Activated CD4-positive, CD25-positive, alpha-beta regulatory T cell treated with anti-CD3 and anti-CD28 coated beads, Interleukin-2, amount 50 U/mL, for 24 hours (primary cell): ENCODE measurements at regions not wholly inside any gene's neighbourhood (a gene's known extent, or its start where the extent isn't known, plus 50 kb on each side); places are given as distances from the start of the nearest gene placed in this dataset.
"Not testable (repeated sequence)": the region's sequence is repeated elsewhere in the genome, so short reads cannot be mapped to it uniquely, and the experiment has no call there.

Source experiments
- ATAC-seq, 2 donors: fragments of 150-1000 bp; cut with Tn5 transposase; one replicate each; pipeline ENCODE4 v1.10.0; 2021; ENCODE audit warnings: mild to moderate bottlenecking in 1 of 2, moderate library complexity in 1 of 2

DNA sequence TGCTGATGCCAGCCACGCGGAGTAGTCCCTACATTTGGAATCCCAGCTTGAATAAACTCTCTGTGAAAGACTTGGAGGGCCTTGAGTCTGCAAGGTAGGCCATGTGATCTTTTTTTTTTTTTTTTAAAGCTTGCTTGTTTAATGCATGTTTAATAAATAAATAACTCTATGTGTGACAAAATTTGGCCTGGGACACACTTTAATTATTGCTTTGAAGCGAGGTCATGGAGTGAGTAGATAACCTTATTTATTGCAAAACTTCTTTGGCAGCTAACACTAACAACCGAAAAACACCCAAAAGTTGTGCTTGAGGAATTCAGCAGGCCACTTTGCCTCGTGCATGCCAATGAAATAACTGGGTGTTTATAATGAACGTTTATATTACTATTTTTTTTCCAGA lies 382.2 kb downstream of the FLRT2 start:
- ATAC-seq = no peak

DNA sequence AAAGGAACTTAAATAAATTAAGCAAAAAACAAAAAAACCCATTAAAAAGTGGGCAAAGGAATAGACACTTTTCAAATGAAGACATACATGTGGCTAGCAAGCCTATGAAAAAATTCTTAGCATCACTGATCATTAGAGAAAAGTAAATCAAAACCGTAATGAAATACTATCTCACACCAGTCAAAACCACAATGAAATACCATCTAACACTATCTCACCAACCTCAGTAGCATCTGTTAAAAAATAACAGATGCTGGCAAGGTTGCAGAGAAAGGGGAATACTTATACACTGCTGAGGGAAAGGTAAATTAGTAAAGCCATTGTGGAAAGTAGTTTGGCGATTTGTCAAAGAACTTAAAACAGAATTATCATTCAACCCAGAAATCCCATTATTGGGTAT lies 381.1 kb downstream of the FLRT2 start:
- no peak for ATAC-seq

DNA sequence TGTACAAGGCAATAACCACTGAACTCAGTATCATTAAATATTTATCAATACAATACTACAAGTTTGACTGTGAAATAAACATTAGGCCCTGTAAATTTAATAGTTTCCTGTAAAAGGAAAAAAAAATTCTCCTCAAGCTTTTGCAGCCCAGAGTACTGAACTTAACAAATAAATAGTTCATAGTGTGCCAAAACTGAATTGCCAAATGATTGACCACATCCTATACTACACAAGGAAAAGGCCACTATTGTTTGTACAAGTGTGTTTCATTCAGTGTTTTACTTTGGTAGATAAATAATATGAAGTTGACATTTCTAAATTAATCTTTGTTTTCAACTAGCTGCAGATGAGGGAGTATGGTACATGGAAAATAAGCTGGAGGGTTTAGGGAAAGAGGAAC lies 379.6 kb downstream of the FLRT2 start:
- ATAC-seq = no peak

DNA sequence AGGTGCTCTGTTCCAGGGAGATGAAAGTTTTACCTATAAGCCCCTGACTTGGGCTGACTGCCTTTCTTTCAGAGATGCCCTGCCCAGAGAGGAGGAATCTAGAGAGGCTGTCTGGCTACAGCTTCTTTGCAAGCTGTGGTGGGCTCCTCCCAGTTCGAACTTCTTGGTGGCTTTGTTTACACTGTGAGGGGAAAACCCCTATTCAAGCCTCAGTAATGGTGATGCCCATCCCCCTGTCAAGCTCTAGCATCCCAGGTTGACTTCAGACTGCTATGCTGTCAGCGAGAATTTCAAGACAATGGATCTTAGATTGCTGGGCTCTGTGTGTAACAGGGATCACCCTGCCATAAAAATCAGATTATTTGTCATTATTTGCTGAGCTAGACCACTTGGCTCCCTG lies 377.6 kb downstream of the FLRT2 start:
- no peak for ATAC-seq

DNA sequence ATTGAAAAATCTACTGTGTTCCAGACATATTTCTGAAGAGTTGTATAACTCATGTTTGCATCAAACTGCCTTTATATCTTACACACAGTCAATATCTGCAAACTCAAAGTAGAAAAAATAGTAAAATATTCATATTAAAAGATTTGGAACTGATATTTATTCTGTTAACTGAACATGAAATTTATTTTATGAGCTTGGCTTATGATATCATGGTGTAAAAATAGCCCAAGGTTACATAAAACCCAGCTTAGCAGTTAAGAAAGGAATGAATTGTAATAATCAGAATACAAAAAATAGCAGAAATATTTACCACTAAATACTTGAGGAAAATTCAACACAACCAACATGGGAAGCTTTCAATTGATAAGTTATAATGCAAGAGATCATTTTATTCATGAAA lies 367.9 kb downstream of the FLRT2 start:
- ATAC-seq = no peak

DNA sequence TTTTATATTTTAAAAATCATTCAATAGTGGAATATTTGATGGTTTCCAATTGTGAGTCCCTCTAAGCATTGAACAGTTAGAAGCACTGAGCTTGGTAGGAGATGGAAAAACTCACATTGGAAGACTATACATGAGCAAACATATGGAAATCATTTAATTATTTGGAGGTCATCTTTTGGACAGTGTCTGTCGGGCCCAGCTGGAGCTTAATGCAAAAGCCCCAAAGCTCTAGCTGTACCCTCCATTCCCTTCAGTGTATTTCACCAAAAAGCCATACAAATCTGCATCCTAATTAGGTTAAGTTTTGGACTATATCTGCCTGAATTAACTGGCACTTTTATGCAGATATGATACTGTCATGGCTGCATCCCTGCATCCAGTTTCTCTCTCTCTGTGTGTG lies 365.7 kb downstream of the FLRT2 start:
- no peak for ATAC-seq

DNA sequence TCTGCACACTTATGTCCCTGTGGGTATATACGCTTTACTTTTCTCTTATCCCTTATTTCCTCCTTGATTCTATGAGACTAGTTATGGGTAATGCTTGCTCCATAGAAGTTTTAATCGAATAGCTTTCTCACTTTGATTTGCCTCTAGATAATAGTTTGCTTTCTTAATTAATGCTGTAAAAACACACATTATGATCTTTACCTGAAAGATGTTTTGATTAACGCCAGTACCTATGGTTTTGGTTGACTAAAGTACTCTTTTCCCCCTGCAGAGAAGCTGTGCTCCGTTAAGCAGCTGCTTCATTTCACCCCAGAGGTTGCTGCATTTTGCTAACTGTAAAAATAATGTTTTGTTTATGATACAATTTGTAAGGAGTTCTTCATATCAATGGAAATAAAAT lies 362.3 kb downstream of the FLRT2 start:
- no peak for ATAC-seq

DNA sequence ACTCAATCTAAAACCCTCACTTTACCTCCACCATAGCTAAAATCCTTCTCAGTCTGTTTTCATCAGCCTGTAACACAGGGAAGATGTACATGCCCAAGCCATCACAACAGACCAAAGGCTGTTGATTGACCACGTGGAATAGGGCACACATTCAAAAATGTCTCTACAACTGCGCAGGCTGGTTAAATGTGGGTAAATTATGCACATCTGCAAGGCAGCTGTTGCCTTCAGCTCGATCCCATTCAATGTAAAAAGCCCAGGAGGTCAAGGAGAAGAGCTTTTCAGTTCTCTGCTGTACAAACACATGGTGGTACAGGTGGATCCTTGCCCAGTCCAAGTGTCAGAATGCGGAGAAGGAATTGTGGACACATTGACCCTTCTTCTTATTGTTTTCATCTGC lies 354.0 kb downstream of the FLRT2 start:
- ATAC-seq = no peak

DNA sequence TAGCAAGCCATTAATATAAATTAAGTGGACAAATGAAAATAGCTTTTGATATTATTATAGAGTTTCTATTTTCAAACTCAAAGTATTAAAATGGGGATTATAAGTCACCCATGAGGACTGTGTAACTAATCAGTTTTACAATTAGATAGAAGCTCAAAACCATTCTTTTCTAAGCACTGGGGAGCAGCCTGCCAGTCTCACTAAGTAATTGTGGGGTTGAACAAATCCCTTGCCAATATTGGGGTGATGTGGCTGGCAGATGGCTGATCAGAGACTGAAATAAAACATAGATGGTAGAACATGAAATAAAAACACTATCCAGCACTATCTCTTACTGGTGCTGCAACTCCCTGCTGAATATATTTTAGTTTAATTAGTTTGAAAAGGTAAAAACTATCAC lies 353.2 kb downstream of the FLRT2 start:
- no peak for ATAC-seq

DNA sequence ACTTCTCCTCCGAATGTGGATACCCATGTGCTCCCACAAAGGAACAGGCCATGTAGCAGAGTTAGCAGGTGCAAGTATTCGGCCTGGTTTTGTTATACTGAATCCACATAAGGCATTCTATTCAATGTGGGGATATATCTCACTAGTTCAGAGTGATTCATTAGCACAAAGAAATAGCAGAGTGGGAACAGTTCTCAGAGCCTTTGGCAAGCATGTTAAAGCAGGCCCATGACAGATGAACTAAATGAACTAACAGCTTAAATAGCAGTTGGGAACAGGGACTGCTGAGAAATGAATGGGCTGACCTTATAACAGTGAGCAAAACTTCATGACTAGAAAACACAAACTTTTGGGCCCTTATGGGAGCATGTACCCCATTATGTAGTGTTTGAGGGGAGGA lies 352.0 kb downstream of the FLRT2 start:
- no peak for ATAC-seq

DNA sequence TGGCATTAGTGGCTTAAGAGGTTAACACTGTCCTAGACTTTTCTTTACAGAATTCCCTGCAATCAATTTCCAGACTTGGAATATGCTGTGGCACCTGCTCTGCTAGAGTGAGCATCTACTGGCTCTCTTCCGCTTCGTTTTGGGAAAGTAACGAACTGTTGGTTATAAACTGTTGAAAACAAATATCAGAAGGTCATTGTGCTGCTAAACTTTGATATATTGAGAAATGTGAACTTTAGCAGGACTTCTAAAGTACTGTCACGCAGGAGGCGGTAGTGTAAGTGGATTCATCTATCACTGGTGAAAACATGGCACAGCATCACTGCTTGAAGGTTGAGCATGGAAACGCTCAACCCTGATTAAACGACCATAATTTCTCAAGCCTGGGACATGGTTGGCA lies 348.9 kb downstream of the FLRT2 start:
- no peak for ATAC-seq

DNA sequence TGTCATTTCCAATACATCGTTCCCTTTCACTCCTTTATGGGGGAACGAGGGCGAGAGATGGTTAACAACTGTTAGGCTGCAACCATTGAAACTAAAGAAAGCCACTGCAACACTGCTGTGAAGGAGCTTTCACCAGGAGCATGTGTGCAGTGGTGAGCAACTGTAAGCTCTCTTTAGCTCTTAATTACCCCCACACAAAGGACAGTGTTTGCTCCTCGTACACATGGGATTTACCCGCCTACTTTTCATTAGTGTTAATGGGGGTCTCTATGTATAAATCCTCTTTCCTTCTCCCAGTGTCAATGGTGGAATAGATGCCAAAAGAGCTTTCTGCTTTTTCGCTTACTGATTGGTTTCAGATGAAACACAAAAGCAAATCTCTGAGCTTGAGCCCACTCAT lies 343.1 kb downstream of the FLRT2 start:
- ATAC-seq = no peak

DNA sequence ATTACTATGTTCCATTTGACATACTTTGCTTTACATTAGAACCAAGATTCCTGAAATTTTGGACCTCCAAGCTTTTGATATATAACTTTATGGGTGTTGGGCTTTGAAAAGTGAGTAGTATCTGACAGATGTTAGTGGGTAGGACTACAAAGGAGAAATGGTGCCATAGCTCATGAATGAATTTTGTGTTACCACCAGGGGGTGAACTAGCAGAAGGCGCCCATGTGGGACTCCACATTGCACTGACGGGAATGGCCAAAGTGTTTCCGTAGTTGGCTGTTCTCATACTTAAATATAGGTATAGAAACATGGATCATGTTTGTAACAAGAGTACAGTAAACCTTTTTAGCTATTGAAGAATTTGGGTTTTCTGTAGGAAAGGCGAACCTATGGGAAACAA lies 337.5 kb downstream of the FLRT2 start:
- no peak for ATAC-seq

DNA sequence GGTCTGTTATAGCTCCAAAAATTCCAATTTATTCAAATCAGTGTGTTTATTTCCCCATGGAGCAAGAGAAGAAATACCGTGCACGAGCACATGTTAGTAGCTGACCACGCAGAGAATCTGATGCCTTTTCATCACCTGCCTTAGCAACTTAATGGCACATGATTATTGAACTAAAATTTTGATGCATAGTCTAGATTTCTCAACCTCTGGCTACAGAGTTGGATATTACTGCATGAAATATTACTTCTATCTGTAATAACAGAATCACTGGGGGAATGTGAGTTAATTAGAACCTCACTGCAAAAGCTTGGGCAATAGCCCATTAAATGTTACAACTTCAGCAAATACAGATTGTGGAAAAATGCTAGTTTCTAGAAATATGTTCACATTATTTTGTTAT lies 335.8 kb downstream of the FLRT2 start:
- ATAC-seq = no peak

DNA sequence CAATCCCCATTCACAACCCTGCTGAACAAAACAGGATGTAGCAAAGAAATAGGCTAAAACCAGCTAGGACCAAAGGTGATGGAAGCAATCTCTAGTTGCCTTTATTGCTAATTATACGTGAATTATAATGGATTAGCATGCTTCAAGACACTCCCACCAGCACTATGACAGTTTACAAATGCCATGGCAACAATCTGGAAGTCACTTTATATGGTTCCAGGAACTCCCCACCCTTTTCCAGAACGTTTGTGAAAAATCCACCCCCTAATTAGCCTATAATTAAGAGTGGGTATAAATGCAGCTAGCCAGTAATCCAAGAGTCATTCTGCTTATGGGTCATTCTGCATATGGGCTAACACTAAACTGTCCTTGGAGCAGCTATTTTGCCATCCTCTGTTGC lies 328.7 kb downstream of the FLRT2 start:
- no peak for ATAC-seq

DNA sequence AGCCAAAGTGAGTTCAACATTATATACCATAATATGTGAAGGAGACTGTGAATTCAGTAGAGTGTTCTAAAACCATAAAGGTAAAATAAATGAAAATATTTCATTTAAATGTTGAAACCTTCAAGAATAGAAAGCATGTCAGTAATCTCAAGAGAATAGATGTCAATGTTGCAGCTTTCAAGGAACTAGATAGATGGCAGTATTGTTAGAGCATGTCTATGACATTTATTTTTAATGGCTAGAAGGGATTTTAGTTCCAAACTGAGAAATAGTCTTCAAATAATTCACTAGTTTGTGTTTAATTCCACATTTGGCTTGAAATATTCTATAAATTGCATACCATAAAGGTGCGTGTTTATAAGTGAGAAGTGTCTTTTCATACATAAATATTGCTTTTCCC lies 326.5 kb downstream of the FLRT2 start:
- no peak for ATAC-seq

DNA sequence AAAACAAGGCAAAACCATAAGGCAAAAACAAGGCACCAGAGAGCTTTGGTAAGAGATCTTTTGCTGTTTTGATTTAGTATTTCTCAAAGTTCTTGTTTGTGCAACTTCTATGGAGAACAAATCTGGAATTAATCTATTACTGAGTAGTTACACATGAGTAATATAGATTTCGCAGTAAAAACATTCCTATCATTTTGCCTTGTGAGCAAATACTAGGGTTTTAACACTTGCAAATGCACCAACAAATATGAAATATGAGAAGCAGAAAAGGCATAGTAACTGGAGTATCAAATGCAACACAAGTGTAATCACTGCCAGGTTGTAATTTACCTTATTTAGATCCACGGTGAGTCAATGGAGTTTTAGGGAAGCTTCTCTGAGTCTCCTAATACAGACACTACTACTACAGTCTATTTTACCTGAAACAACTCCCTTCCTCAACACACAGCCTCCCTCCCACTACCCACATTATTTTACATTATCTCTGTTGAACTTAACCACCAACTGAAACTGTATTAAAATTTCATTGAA lies 324.1 kb downstream of the FLRT2 start:
- ATAC-seq = no peak

DNA sequence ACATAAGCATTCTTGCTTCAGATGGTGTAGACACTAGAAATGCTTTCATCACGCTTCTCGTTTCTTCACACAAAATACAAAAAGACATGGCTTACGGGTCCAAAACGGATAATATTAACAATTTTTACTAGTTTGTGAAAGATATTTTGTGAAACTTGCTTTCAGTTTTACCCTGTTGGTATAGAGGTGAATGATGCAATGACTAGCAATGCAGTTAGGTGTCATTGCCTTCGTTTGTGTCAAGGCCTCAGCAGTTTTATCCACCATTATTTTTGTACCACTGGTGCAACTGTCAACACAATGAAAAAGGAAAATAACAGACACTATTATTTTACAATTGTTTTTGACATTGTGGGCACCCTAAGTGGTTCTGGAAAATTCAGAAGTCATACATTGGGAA lies 323.0 kb downstream of the FLRT2 start:
- ATAC-seq = no peak

DNA sequence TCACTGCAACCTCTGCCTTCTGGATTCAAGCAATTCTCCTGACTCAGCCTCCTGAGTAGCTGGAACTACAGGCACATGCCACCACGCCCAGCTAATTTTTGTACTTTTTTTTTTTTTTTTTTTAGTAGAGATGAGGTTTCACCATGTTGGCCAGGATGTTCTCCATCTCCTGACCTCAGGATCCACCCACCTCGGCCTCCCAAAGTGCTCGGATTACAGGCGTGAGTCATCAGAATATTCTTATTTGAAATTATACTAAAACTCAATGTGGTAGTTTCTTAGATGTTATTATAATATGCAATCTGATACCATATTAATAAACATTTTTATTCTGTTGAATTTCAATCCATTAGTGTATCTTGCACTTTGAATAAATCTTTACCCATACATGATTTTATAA lies 322.2 kb downstream of the FLRT2 start:
- ATAC-seq = not testable (repeated sequence)

DNA sequence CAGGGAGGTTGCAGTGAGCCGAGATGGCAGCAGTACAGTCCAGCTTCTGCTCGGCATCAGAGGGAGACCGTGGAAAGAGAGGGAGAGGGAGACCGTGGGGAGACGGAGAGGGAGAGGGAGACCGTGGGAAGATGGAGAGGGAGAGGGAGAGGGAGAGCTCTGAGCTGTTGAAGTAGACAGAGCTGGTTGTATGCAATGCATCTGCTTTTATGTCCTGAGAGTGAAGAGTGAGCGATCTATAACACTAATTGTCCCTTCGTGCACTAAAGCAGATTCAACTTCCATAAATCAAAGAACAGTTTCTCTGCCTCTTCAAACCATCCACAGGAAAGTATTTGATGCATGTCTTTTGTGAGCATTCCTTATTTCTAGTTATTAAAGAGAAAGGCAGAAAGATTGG lies 300.6 kb downstream of the FLRT2 start:
- ATAC-seq = not testable (repeated sequence)

DNA sequence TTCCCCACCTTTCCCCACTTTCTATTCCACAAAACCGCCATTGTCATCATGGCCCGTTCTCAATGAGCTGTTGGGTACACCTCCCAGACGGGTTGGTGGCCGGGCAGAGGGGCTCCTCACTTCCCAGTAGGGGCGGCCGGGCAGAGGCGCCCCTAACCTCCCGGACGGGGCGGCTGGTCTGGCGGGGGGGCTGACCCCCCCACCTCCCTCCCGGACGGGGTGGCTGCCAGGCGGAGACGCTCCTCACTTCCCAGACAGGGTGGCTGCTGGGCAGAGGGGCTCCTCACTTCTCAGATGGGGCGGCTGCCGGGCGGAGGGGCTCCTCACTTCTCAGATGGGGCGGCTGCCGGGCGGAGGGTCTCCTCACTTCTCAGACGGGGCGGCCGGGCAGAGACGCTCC lies 299.7 kb downstream of the FLRT2 start:
- not testable (repeated sequence) for ATAC-seq

DNA sequence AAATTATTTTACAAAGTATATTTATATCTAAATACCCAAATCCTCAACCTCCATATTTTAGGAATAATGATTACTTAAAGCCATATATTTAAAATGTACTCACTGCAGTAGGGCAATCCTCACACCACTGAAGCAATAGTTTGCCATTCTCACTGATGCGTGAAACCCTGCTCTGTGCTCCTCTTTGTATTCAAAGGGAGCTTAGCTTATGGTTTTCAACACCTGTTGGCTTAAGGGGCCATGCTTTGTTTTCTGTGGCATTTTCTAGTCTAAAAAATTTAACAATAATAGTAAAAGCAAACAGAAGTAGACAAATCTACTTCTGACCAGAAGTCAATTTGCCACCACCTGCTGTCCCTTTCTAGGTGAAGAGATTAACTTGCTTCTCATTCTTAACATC lies 294.6 kb downstream of the FLRT2 start:
- ATAC-seq = no peak

DNA sequence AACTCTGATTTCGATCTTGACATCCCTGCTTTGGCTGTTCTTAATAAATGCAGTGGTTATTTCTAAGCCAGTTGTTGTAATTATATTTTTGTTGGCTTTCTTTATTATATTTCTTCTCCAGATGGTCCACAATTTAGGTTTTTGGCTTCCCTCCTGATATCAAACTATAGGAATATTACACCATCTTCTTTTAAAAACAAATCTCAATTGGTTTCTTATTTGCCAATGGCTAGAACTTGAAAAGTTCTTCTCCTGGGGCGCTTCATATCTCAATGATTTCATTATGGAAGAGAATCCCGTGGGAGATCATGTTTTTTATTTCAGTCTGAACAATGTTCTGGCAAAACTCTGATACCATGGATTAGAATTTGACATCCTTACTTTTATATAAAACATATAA lies 292.3 kb downstream of the FLRT2 start:
- ATAC-seq = no peak

DNA sequence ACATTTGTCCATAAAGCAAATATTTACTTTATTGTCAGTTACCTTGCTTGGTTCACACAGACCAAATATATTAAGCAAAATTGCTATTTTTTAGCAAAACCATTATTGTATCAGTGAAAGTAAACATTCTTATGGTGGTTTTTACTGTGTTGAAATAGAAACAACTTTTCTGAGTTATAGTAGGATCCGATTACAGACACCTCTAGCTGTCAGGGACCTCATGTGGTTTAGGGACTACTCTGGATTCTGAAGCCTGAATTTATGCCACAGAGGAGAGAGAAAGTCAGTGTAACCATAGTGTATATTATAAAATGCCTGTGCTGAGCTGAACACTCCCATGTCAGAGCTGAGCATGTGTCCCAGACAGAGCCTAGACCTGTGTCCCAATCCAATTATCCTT lies 287.5 kb downstream of the FLRT2 start:
- ATAC-seq = no peak

DNA sequence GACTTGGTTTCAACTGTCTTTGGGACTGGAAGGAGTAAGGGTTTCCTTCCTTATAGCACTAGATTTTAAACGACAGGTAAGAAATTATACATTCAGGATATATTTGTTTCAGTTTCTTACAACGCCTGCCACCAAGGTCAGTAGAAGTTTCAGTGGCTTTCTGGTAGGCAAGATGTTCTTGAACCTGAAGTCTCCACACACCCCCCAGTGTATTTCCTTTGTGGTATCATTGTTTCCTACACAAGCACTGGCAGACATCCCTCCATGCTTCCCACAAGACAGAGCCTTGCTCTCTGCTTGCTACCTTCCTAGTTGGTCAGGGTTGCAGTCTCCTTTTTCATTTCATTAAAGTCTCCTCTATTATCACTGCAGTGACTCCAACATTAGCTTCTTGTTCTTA lies 283.1 kb downstream of the FLRT2 start:
- ATAC-seq = no peak

DNA sequence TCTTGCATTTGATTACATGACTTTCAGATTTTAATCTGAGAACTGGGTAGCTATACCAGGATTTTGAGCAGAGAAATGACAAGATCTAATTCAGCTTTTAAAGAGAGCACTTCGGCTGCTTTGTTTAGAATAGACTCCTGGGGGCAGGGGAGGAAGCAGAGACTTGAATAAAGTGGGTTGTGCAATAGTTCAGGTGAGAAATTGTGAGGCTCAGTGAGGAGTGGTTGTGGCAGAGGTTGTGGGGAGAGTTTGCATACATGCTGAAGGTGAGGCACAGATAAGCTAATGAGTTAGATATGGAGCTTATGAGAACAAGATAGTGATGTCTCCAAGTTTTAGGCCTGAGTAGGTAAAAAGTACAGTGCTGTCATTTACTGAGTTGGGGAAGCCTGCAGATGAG lies 281.4 kb downstream of the FLRT2 start:
- no peak for ATAC-seq
